HepG2 (cell line): ENCODE measurements at regions not wholly inside any gene's neighbourhood (a gene's known extent, or its start where the extent isn't known, plus 50 kb on each side); places are given as distances from the start of the nearest gene placed in this dataset.

Experiments used
- ATAC-seq: fragments of 200-7000 bp; cut with Tn5 transposase; 3 replicates; pipeline ENCODE4 v1.9.1; 2020; ENCODE audit warnings: mild to moderate bottlenecking, moderate library complexity
- BruUV-seq: library from RNA; stranded (reverse); fragments of 400-500 nt; replicated peaks from 2 replicates; lab custom pipeline; 2021; lab: Mats Ljungman, UMichigan
- CTCF ChIA-PET: fragments of 300-600 bp; formaldehyde crosslinking; extraction: SDS; loops from one replicate; lab custom pipeline; 2021; ENCODE audit warnings: low total read pairs, inconsistent platforms, low intra/inter-chr PET ratio; lab: Yijun Ruan, JAX
- POLR2A ChIA-PET: fragments of 350-600 bp; sonication (Branson Sonifier 250); formaldehyde crosslinking; loops from one replicate; lab custom pipeline; 2020; ENCODE audit warnings: antibody characterized with exemption, inconsistent platforms; lab: Yijun Ruan, JAX
- DNase-seq: peaks from one replicate; pipeline ENCODE4 v3.0.0-alpha.2; 2015; ENCODE audit warnings: low spot score
- FAIRE-seq: peaks from 3 replicates; lab custom pipeline; 2011; peaks lifted over from hg19 to GRCh38; lab: Jason Lieb, UNC
- H2AFZ ChIP-seq: one replicate; pipeline ENCODE4 v1.6.1; 2011; ENCODE audit warnings: low read length, inconsistent platforms
- H3K27ac ChIP-seq: fragments of 300-600 bp; 3 replicates; pipeline ENCODE4 v1.8.0; 2011; ENCODE audit warnings: mixed run types, mild to moderate bottlenecking, mixed read lengths, low read length, inconsistent platforms; ENCODE audit not compliant: insufficient read depth; ENCODE audit errors: extremely low read length
- H3K27me3 ChIP-seq, 2 experiments: fragments of 200-600 bp in 1 of 2; 2 replicates in 1 of 2; 3 replicates in 1 of 2; pipeline versions ENCODE4 v1.6.0 to v1.8.0; 2011; ENCODE audit warnings: low read length in 2 of 2, mild to moderate bottlenecking in 2 of 2, moderate library complexity in 2 of 2, inconsistent platforms in 1 of 2; ENCODE audit not compliant: insufficient read depth in 2 of 2, control insufficient read depth in 1 of 2
- H3K36me3 ChIP-seq, 2 experiments: fragments of 200-600 bp in 1 of 2; replicated peaks in 1 of 2; 2 replicates in 1 of 2; 3 replicates in 1 of 2; pipeline versions ENCODE4 v1.5.1 to v1.8.0; 2011; ENCODE audit warnings: low read length in 2 of 2, inconsistent platforms in 1 of 2; ENCODE audit not compliant: insufficient read depth in 2 of 2, control insufficient read depth in 1 of 2
- H3K4me1 ChIP-seq: 2 replicates; pipeline ENCODE4 v1.5.1; 2012; ENCODE audit warnings: low read length, inconsistent platforms; ENCODE audit not compliant: insufficient read depth
- H3K4me2 ChIP-seq: 2 replicates; pipeline ENCODE4 v1.6.0; 2011; ENCODE audit warnings: low read depth, low read length, inconsistent platforms
- H3K4me3 ChIP-seq, 3 experiments: fragments of 200-600 bp in 1 of 3; sonication (generic), shearing (Covaris generic) in 1 of 3; replicated peaks in 1 of 3; 2 replicates each; pipeline ENCODE4 v1.5.1; 2011 to 2016; ENCODE audit warnings: low read length in 3 of 3, inconsistent platforms in 2 of 3, low read depth in 2 of 3, mild to moderate bottlenecking in 2 of 3, control low read depth in 1 of 3, mixed read lengths in 1 of 3; ENCODE audit not compliant: insufficient read depth in 1 of 3
- H3K79me2 ChIP-seq: one replicate; pipeline ENCODE4 v1.6.1; 2011; ENCODE audit warnings: low read length, inconsistent platforms; ENCODE audit not compliant: insufficient read depth
- H3K9ac ChIP-seq: 2 replicates; pipeline ENCODE4 v1.6.0; 2011; ENCODE audit warnings: mild to moderate bottlenecking, low read depth, low read length, inconsistent platforms; ENCODE audit not compliant: insufficient read depth
- H3K9me3 ChIP-seq: 2 replicates; pipeline ENCODE4 v1.5.1; 2012; ENCODE audit warnings: mild to moderate bottlenecking, low read length
- H4K20me1 ChIP-seq: 2 replicates; pipeline ENCODE4 v1.6.0; 2011; ENCODE audit warnings: inconsistent platforms, mild to moderate bottlenecking, low read length, moderate library complexity; ENCODE audit not compliant: insufficient read depth
- ARID3A ChIP-seq: IDR thresholded peaks from 2 replicates; pipeline ENCODE4 v1.6.1; 2012; ENCODE audit warnings: low read depth, low read length, improper control_type of control experiment
- FOXA3 ChIP-seq: IDR thresholded peaks from 2 replicates; pipeline ENCODE4 v1.6.1; 2016; ENCODE audit warnings: missing genetic modification reagents, missing compliant biosample characterization
- FOXP1 ChIP-seq, 2 experiments: fragments of 450-650 bp in 1 of 2; IDR thresholded peaks; 2 replicates each; pipeline ENCODE4 v1.6.1; 2017 to 2018; ENCODE audit warnings: antibody characterized with exemption in 1 of 2
- KIAA2018 ChIP-seq: sonication (generic); formaldehyde crosslinking; IDR thresholded peaks from 2 replicates; pipeline ENCODE4 v1.5.0; 2020; ENCODE audit warnings: mild to moderate bottlenecking, missing genetic modification reagents, borderline replicate concordance
- MAZ ChIP-seq, 2 experiments: sonication (generic) in 1 of 2; formaldehyde crosslinking in 1 of 2; IDR thresholded peaks; 2 replicates each; pipeline versions ENCODE4 v1.5.0 to v1.6.1; 2012 to 2020; ENCODE audit warnings: low read depth in 2 of 2, mild to moderate bottlenecking in 2 of 2, borderline replicate concordance in 1 of 2, improper control_type of control experiment in 1 of 2, low read length in 1 of 2, missing genetic modification reagents in 1 of 2, moderate library complexity in 1 of 2
- MTF1 ChIP-seq: sonication (generic); formaldehyde crosslinking; IDR thresholded peaks from 2 replicates; pipeline ENCODE4 v1.5.0; 2020; ENCODE audit warnings: missing genetic modification reagents
- NCOA5 ChIP-seq: sonication (generic); formaldehyde crosslinking; IDR thresholded peaks from 2 replicates; pipeline ENCODE4 v1.4.0; 2020; ENCODE audit warnings: missing genetic modification reagents
- PBX3 ChIP-seq: sonication (generic); formaldehyde crosslinking; IDR thresholded peaks from 2 replicates; pipeline ENCODE4 v1.8.1; 2023; ENCODE audit warnings: missing genetic modification reagents, inconsistent platforms, borderline replicate concordance
- ZNF253 ChIP-seq: sonication (generic); formaldehyde crosslinking; IDR thresholded peaks from 2 replicates; pipeline ENCODE4 v1.8.0; 2022; ENCODE audit warnings: mild to moderate bottlenecking, missing genetic modification reagents, borderline replicate concordance
- ZNF275 ChIP-seq: sonication (generic); formaldehyde crosslinking; IDR thresholded peaks from 2 replicates; pipeline ENCODE4 v1.8.0; 2022; ENCODE audit warnings: missing genetic modification reagents, mild to moderate bottlenecking, inconsistent platforms, borderline replicate concordance
- ZNF703 ChIP-seq: sonication (generic); formaldehyde crosslinking; IDR thresholded peaks from 2 replicates; pipeline ENCODE4 v1.5.1; 2020; ENCODE audit warnings: missing genetic modification reagents, mild to moderate bottlenecking, moderate library complexity, borderline replicate concordance
- ZNF816 ChIP-seq: sonication (generic); formaldehyde crosslinking; IDR thresholded peaks from 2 replicates; pipeline ENCODE4 v1.8.0; 2022; ENCODE audit warnings: missing genetic modification reagents, mild to moderate bottlenecking, borderline replicate concordance
- WGBS: methylation state at CpG from one replicate; pipeline ENCODE4 v1.1.6; 2017; ENCODE audit warnings: low lambda C conversion rate; 5-methylcytosine and 5-hydroxymethylcytosine counted together
- in situ Hi-C: cut with HindIII; loops from 2 replicates; pipeline ENCODE4 v1.10.0; 2017; ENCODE audit warnings: low pct_unique_long_range_greater_than_20kb; ENCODE audit not compliant: extremely low pct_ligation_motif_present
- intact Hi-C: fragments of 100-400 bp; cut with micrococcal nuclease; formaldehyde crosslinking; loops from one replicate; pipeline ENCODE4 v1.10.0; 2022; ENCODE audit not compliant: unreplicated experiment

GRCh38 chr2:12457831-12458230, 258.9 kb upstream of the TRIB2 start:
- DNase-seq (no peak), FAIRE-seq (no peak), ATAC-seq (no peak)
- ChIA-PET POLR2A (no interaction called here), CTCF (no interaction called here)
- no peaks in the 10 kb centered on the region for H3K79me2 ChIP-seq
- no peak overlapping the region for H3K4me3 ChIP-seq
- 33% methylated on average over 3 of the region's 3 CpGs for WGBS
- H3K27me3 ChIP-seq, result no peaks in the 10 kb centered on the region
- H3K36me3 ChIP-seq, result no peaks in the 10 kb centered on the region
- BruUV-seq, result no TSS peak
- H2AFZ ChIP-seq, result no peak overlapping the region
- H3K27ac ChIP-seq, result no peak overlapping the region
- H4K20me1 ChIP-seq, result no peaks in the 10 kb centered on the region
- no peak overlapping the region for H3K9ac ChIP-seq
- intact Hi-C loops (no loop called here), in situ Hi-C loops (no loop called here)
- peaks cover 20% of the 10 kb centered on the region for H3K4me1 ChIP-seq
- no peaks in the 10 kb centered on the region for H3K9me3 ChIP-seq
- H3K4me2 ChIP-seq, result no peak overlapping the region
- TF ChIP-seq ZNF816 (no peak), KIAA2018 (CRISPR knock-in tag) (no peak), ARID3A (no peak), ZNF275 (CRISPR knock-in tag) (no peak), NCOA5 (no peak), PBX3 (CRISPR knock-in tag) (no peak), MTF1 (CRISPR knock-in tag) (no peak), FOXP1 (IDR thresholded peaks at IDR 0.05) (no peak), FOXP1 (CRISPR knock-in tag; IDR thresholded peaks at IDR 0.05) (no peak), ZNF253 (CRISPR knock-in tag) (no peak), MAZ (IDR thresholded peaks at IDR 0.05; ENCODE audit: borderline replicate concordance, low read depth, low read length) (no peak), MAZ (CRISPR knock-in tag; IDR thresholded peaks at IDR 0.05; ENCODE audit: low read depth) (no peak), FOXA3 (CRISPR knock-in tag) (no peak), ZNF703 (CRISPR knock-in tag) (no peak)
